ENCODE measurements at regions not wholly inside any gene's neighbourhood (a gene's known extent, or its start where the extent isn't known, plus 50 kb on each side); places are given as distances from the start of the nearest gene placed in this dataset.
"Not testable (repeated sequence)": the region's sequence is repeated elsewhere in the genome, so short reads cannot be mapped to it uniquely, and the experiment has no call there.

DNA sequence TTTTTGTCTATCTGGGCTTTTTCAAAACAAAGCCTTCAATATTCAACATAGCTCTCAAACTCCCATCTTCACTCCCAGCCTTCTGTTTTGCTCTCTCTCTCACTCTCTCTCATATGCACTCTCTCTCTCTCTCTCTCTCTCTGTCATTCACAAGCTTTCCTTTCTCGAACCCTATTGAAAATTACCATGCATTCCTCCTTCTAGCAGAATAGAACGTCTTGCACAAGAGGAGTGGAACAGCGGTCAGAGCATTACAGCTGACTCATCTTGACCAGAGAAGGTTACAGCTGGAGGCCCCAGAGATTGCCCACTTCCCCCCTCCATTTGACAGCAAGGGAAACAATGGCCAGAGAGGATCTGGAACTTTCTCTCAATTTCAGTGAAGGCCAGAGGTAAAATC, 51.0 kb upstream of the LIFR start:
- DNase-seq (ENCODE audit: low read depth in 4 of 4, low spot score in 3 of 4): no peak

DNA sequence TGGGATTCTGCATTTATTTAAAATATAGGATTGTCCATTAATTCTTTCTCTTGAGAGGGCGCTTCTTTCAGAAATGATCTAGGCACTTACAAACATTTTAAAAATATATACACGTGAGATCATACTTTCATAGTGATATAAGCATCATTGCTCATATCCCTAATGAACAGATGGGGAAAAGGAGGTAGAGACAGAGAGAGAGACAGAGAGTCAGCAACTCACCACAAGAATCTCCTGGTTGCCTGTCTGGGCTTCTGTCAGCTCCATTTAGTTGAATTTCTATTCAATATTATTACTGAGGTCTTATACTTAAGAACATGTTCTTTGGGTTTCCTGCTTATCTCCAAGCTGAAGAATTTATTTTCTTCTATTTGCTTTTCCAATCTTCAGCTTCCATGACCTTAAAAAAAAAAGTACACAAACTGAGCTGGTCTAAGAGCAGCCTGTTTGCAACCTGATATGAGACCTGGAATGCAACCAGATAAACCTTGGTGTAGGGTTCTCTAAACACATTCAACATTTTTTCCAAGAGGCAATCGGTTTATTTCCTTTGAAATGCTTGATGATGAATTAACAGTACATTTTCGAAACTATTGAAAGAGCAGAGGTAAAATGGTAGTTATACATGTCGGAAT, 51.6 kb upstream of the LIFR start:
- no peak for DNase-seq (ENCODE audit: low read depth in 4 of 4, low spot score in 3 of 4)

DNA sequence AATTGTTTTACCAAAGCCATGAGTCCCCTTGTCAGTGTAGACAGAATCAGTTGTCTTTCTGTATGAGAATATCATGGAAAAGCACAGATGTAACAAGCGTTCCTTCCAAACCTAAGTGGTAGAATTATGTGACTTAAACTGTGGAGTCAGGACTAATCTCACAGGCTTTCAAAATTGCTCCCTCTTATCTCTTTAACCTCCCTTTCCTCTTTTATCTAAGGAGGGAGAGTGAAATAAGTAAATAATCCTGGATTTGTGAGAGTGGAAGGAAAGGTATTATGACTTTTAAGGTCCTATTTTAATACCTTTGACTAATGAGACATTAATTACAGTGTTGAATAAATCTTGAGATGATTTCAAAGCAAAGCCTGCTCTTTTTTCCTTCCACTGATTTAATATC, 52.4 kb upstream of the LIFR start:
- DNase-seq (ENCODE audit: low read depth in 4 of 4, low spot score in 3 of 4): no peak

DNA sequence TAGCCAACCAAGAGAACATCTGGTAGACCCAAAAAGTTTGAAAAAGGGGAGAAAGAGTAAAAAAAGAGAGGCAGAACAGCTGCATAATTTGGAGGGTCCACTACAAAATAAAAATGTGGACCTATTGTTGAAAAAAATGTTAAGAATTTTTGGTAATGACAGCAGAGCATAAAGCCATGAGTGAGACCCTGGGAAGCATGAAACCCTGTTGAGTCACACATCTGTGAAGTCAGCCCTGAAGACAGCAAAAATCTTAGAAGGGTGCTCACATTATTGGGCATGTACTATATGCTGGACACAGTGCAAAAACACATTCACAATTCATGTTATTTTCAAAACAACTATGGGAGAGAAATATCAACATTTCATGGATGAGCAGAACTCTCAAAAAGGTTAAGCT, 56.4 kb upstream of the LIFR start:
- no peak for DNase-seq (ENCODE audit: low read depth in 4 of 4, low spot score in 3 of 4)

DNA sequence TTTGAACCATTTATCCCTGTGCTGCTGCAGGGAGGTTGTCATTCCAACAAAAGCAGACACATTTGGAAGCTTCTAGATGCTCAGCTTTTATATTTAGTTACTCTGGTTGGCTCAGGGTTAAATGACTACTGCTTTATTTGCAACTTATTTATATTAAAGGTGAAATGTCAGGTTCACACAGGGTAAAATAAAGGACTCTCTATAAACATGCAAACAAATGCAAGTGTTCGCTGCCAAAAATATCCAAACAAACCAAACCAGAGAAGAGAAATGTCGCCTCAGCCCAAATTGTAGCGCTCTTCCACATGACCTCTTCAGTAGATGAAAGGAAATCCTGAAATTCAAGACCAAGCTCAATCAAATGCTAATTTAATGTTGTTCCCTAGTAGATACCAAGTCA, 57.0 kb upstream of the LIFR start:
- no peak for DNase-seq (ENCODE audit: low read depth in 4 of 4, low spot score in 3 of 4)

DNA sequence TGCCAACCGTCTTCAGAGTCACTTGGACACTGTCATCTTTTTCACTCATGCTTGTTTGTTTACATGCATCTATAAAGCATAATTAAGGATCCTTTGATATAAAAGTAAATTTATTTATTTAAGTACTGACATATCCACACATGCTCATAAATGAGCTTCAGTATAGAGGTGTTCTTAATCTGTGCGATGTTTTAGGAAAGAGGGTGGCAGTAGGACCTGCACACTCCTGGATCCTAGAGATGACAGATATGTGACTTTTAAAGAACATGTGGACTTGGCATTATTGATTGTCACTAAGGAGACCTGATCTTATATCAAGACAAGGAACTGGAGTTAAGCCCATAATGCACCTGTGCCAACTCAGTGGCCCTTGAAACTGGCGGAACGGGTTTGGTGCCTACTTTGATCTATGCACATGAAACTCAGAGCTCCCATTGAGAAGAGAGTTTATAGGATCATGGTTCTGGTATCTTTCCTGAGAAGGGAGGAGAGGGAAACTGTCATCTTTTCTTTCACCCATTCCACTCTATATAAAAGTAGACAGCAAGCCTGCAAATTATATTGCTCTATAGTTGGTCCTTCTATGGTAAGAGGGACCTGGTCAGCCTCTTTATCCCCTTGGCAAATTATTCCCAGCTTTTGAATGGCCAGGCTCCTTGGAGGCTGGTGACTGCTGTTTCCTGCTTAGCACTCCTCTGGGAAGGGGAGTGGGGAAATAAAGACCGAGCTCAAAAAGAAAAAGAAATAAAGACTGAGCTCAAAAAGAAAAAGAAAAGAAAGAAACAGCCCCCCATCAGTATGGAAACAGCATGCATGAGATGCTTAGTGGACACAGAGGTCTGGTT, 57.8 kb upstream of the LIFR start:
- DNase-seq (ENCODE audit: low read depth in 4 of 4, low spot score in 3 of 4): no peak

DNA sequence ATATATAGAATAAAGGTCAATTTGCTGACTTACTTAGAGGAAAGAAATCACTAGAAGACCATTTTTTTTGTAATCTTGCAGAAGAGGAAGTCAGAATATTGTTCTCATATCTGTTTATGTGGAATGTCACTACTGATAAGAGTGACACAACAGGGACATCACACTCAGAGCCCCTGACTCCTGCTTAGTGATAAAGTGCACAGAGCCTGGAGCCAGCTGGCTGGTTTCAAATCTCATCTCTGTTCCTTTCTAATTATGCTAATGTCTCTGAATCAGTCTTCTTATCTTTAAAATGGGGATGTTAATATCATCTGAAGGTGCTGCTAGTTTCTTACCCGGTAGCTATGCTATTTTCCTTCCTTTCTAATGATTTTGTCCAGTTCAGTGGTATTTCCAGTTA, 58.6 kb upstream of the LIFR start:
- no peak for DNase-seq (ENCODE audit: low read depth in 4 of 4, low spot score in 3 of 4)

DNA sequence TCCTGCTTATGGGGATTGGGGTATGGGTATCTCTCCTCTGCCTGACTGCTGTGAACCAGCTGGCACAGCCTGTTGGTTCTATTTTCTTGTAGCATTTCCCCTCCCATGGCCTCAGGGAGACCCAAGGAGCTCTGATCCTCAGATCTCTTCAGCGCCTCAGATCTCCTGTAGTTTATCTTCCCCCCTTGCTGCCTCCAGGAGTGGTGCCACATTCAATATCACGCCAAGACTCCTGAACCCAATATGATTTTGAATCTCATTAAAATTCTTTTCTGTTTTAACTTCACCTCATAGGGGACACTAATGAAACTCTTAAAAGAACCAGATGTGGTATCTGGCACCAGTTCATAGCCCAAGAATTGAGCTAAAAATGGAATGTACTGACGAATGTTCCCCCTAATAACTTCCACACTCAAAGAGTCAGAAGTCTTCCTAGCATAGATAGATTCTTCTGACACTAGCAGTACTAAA, 59.6 kb upstream of the LIFR start:
- no peak for DNase-seq (ENCODE audit: low read depth in 4 of 4, low spot score in 3 of 4)

DNA sequence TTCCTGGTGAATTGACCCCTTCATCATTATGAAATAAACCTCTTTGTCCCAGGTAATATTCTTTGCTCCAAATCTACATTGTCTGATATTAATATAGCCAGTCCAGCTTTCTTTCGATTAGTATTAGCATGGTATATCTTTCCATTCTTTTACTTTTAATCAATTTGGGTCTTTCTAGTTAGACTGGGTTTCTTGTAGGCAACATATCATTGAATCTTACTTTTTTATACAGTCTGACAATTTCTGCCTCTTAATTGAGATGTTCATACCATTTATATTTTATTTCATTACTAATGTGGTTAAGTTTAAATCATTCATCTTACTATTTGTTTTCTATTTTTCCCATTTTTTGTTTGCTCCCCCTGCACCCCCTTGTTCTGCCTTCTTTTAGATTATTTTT, 61.7 kb upstream of the LIFR start:
- no peak for DNase-seq (ENCODE audit: low read depth in 4 of 4, low spot score in 3 of 4)

DNA sequence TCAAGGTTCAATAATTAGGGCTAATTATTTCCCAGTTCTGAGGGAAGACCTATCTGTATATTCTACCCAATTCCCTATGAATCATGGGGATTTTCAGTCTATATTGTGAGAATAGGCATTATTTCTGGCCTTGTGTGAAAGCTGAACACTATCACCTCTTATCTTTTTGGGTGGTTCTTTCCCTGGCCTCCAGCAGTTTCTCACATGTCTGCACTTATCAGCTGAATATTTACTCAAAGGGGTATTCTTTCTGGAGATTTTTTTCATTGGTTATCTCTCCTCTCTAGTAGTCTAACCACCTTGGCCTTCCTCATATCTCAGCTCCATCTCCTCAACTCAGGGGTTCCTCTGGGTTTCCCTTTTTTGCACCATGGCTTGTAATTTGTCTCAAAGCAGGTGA, 64.9 kb upstream of the LIFR start:
- DNase-seq (ENCODE audit: low read depth in 4 of 4, low spot score in 3 of 4): no peak

DNA sequence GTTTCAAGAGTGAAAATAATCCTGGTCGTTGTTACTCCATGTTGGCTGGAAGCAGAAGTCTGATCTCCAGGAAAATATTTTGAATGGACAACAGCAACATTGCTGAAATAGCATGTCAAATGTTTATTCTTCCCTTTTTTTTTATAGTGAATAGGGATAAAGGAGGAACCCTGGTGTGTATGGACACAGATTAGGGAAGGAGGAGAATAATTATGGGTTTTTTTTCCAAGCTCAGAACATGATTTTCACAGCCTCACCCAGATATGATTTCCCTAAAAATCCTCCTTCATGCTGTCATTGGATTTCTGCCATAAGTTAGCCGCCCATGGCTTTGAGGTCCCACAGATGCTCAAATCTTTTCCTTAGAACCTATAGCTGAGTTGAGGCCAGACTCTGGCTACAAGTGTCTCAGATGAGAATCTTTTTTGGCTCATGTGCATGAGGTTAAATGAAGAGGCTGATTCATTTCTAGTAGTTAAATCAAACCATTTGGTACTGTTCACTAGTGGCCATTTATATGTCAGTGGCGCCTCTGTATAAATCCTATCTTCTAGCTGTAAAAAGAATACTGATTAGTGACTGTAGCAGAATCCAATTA, 65.5 kb upstream of the LIFR start:
- peak in 1 of 4 donors; percentile 29 for DNase-seq (ENCODE audit: low read depth in 4 of 4, low spot score in 3 of 4)

DNA sequence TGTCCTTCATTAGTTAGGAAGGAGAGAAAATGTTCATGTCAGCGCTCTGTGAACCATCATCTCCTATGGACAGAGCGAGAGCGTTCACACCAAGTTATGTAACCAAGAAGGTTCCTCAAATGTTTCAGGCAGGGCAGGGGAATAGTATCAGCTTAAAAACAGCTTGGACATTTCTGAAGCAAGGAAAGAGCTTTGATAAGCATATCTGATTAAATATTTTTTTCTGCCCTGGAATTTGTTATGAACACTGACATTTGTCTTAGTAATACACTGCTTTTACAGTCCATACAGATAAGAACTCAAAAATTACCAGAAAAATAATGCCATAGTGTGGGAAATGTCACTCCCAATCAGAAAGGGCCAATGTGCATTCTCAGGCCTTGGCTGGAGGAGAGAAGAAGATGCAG, 66.3 kb upstream of the LIFR start:
- peak in 1 of 4 donors; percentile 27 for DNase-seq (ENCODE audit: low read depth in 4 of 4, low spot score in 3 of 4)

DNA sequence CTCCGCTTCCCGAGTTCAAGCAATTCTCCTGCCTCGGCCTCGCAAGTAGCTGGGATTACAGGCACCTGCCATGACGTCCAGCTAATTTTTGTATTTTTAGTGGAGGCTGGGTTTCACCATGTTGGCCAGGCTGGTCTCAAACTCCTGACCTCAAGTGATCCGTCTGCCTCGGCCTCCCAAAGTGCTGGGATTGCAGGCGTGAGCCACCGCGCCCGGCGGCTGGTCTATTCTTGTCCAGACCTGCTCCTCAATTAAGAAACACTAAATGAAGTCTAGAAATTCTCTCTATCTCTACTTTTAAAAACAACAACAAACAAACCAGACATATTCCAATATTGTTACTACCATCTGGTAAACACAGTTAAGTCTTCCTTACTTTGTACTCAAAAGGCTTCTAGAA, 68.1 kb upstream of the LIFR start:
- not testable (repeated sequence) for DNase-seq (ENCODE audit: low read depth in 4 of 4, low spot score in 3 of 4)

DNA sequence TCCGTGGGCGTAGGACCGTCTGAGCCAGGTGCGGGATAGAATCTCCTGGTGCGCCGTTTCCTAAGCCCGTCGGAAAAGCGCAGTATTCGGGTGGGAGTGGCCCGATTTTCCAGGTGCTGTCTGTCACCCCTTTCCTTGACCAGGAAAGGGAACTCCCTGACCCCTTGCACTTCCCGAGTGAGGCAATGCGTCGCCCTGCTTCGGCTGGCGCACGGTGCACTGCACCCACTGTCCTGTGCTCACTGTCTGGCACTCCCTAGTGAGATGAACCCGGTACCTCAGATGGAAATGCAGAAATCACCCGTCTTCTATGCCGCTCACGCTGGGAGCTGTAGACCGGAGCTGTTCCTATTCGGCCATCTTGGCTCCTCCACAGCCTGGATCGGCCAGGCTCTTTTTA, 74.9 kb upstream of the LIFR start:
- not testable (repeated sequence) for DNase-seq (ENCODE audit: low read depth in 4 of 4, low spot score in 3 of 4)

DNA sequence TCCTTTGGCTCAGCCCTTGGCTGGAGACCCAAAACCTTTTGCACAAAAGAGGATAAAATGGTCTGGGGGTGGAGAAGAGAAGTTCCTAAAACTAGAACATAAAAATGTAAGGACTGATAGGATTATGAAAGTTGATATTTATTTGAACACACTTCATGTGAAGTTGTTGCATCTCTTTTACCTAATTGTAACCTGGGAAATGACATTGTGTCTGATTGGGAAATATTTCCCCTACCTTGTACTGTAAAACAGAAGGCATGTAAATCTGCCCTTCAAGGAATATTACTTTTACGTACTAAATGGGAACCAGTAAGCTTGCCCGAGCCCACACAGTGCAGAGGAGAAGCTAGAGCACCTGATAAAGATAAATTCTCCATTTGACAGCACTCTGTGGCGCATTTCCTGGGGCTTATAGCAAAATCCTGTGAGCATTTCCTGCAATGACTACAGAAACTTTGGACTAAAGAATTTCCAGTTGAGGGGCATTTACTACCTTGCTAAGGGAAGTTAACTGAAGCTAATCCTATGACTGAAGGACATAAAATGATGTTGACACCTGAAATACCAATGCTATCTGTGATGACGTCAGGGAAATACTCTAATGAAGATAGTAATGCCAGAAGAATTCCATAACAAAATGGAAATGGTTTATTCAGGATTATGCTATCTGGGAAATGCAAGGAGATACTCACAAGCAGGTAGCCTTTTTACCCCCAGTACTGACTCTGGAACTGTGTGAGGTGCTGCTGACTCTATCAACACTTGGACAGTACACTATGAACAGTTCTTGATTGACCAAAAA, 78.3 kb upstream of the LIFR start:
- no peak for DNase-seq (ENCODE audit: low read depth in 4 of 4, low spot score in 3 of 4)

DNA sequence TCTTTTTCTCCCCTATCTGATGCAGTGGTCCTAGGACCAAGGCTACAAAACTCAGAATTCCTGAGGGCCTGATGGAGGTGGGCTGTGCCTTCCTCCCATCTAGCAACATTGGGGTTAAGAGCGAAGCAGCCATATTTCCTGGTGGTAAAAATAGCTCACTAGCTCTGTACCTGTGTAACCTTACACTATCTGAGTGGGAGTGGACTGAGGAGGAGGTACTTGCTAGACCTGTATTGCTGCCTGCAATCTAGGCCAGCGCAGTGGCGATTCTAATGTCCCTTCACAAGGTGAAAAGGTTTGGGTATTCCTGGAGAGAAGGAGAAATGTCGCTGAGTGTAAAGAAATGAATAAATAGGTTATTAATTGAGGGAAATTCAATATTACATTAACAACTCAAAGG, 80.2 kb upstream of the LIFR start:
- DNase-seq (ENCODE audit: low read depth in 4 of 4, low spot score in 3 of 4): no peak

DNA sequence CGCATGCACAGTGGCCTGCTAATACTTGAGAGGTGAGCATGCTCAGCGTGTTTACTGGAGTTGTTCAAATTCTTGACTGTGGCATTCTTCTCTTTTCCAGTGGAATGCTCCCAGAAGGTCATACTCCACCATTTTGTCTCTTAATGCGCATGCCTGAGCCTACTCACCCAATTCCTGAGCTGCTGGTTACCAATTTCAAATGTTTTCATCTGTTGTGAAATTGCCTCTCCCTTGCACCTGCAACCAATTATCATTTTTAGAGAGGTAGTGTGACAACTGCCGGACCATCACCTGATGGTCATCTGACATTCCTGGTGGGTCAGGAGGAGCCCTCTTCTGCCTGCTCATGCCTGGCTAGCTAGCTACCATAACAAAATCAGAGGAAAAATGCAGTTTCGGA, 82.2 kb upstream of the LIFR start:
- no peak for DNase-seq (ENCODE audit: low read depth in 4 of 4, low spot score in 3 of 4)

DNA sequence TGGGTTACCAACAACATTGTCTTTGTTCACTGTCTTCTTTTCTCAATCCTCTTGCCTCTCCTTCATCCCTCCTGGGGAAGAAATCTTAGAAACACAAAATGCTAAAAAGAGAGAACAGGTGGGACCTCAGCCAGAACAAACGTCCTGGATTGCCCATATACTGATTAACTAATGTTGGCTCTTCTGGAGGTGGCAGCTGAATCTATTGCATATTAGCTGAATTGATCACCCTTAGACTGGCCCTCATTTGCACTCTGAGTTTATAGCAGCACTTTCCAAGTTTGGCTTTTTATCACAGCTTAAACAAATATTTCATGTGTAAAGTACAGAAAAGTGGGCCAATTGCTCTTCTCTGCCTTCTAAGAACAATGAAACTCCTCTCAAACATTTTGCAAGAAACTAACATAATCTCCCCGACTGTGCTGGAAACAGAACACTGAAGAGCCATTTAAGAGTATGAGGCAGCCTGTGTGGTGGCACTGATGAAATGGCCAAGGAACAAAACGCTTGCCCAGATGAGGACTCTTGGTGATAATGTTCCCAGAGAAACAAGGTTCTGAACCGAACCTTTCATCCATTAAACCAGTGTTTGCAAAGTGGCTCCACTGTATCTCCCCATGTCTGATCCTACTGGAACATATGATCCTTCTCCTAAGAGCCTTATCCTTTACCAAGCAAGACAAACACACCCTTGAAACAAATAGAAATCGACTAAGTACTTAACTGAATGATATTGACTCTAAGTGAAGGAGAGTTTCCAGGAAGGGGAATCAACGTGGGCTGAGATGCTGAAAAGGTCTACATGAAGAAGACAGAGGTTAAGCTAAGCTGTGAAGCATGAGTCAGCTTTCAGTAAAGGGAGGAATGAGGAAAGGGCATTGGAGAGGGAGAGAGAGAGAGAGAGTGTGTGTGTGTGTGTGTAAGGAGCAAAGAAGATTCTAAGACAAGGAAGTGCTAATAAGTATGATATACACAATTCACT, 83.2 kb upstream of the LIFR start:
- DNase-seq (ENCODE audit: low read depth in 4 of 4, low spot score in 3 of 4): no peak

DNA sequence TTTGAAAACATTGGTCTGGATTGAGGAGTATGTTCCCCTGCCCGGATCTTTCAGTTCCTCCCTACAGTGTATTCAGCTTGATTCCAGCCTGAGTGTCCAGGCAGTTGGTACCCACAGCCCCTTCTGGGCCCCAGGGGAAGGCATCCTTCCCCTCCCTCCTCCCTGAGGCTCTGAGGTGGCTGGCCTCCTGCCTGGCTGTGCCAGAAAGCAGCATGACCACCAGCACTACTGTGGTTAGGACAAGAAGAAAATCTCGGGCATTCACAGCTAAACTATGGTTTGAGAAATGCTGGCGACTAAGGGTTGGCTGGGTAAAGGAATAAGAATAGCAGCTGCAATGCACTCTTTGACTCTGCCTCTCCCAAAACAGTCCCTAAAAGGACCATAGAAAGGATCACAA, 84.6 kb upstream of the LIFR start:
- no peak for DNase-seq (ENCODE audit: low read depth in 4 of 4, low spot score in 3 of 4)

All from left renal pelvis (tissue), 4 donors.